Ascending aorta (tissue), 2 donors: ENCODE measurements at regions not wholly inside any gene's neighbourhood (a gene's known extent, or its start where the extent isn't known, plus 50 kb on each side); places are given as distances from the start of the nearest gene placed in this dataset.

Source experiments
- DNase-seq, 2 donors: peaks; one replicate each; pipeline ENCODE4 v3.0.0-alpha.2; 2019; ENCODE audit warnings: low spot score in 2 of 2
- H3K27ac ChIP-seq, 2 donors: fragments of 200-600 bp; sonication (generic); one replicate each; pipeline ENCODE4 v1.5.1; 2016 to 2017; ENCODE audit warnings: mild to moderate bottlenecking in 1 of 2
- H3K27me3 ChIP-seq: fragments of 200-600 bp; sonication (generic); one replicate; pipeline ENCODE4 v1.5.1; 2017
- H3K36me3 ChIP-seq, 2 donors: fragments of 200-600 bp; sonication (generic); one replicate each; pipeline ENCODE4 v1.5.1; 2016
- H3K4me1 ChIP-seq, 2 donors: fragments of 200-600 bp; sonication (generic); one replicate each; pipeline ENCODE4 v1.5.1; 2016 to 2017; ENCODE audit warnings: mild to moderate bottlenecking in 1 of 2
- H3K4me3 ChIP-seq, 2 donors: fragments of 200-600 bp; sonication (generic); one replicate each; pipeline ENCODE4 v1.5.1; 2016 to 2017; ENCODE audit warnings: mild to moderate bottlenecking in 1 of 2
- H3K9me3 ChIP-seq, 2 donors: fragments of 200-600 bp; sonication (generic); one replicate each; pipeline ENCODE4 v1.5.1; 2016
- CTCF ChIP-seq, 3 experiments: fragments of 200-600 bp in 2 of 3; fragments of 450-650 bp in 1 of 3; sonication (generic) in 2 of 3; IDR thresholded peaks; one replicate each; pipeline ENCODE4 v1.5.1; 2016 to 2019; ENCODE audit warnings: antibody characterized with exemption in 3 of 3, mild to moderate bottlenecking in 1 of 3, moderate library complexity in 1 of 3
- intact Hi-C: fragments of 100-400 bp; cut with DNase I; formaldehyde crosslinking; loops from one replicate; pipeline ENCODE4 v1.15.1; 2023

- H3K9me3 ChIP-seq = peaks cover 0 to under 1% of the 10 kb centered on the region in 2 donors
- no peaks in the 10 kb centered on the region for H3K27me3 ChIP-seq
- DNase-seq = no peak
- intact Hi-C loops = no loop called here
- H3K4me3 ChIP-seq = no peak overlapping the region
- no peak overlapping the region for H3K27ac ChIP-seq
- no peaks in the 10 kb centered on the region for H3K4me1 ChIP-seq
- no peak for TF ChIP-seq CTCF (IDR thresholded peaks at IDR 0.05)
- no peaks in the 10 kb centered on the region for H3K36me3 ChIP-seq
These were observed 114.8 kb upstream of the WAC start for GRCh38 chr10:28418069-28418468.

- Histone ChIP-seq H3K4me1 (no peaks in the 10 kb centered on the region), H3K27ac (no peak overlapping the region), H3K9me3 (no peaks in the 10 kb centered on the region), H3K36me3 (no peaks in the 10 kb centered on the region), H3K27me3 (no peaks in the 10 kb centered on the region), H3K4me3 (no peak overlapping the region)
- intact Hi-C loops = no loop called here
- no peak for TF ChIP-seq CTCF (IDR thresholded peaks at IDR 0.05)
- no peak for DNase-seq
These were observed 107.5 kb upstream of the WAC start for GRCh38 chr10:28425422-28425821.

- Histone ChIP-seq H3K4me1 (no peaks in the 10 kb centered on the region), H3K27ac (no peak overlapping the region), H3K36me3 (no peaks in the 10 kb centered on the region), H3K9me3 (no peaks in the 10 kb centered on the region), H3K4me3 (no peak overlapping the region), H3K27me3 (no peaks in the 10 kb centered on the region)
- no peak for DNase-seq
- TF ChIP-seq CTCF (IDR thresholded peaks at IDR 0.05) = no peak
- intact Hi-C loops = no loop called here
These were observed 106.3 kb upstream of the WAC start for GRCh38 chr10:28426392-28427159.

- no peak for TF ChIP-seq CTCF (IDR thresholded peaks at IDR 0.05)
These were observed 105.5 kb upstream of the WAC start for GRCh38 chr10:28427376-28427775.

GRCh38 chr10:28429045-28429444 is 103.9 kb upstream of the WAC start:
- no peak overlapping the region for H3K27ac ChIP-seq
- no peak for DNase-seq
- H3K4me1 ChIP-seq = peaks cover 0 to 3% of the 10 kb centered on the region in 2 donors
- no peaks in the 10 kb centered on the region for H3K9me3 ChIP-seq
- TF ChIP-seq CTCF (IDR thresholded peaks at IDR 0.05) = no peak
- no peak overlapping the region for H3K4me3 ChIP-seq
- H3K27me3 ChIP-seq = no peaks in the 10 kb centered on the region
- intact Hi-C loops = no loop called here
- no peaks in the 10 kb centered on the region for H3K36me3 ChIP-seq

More at GRCh38 chr10:28427376-28427775, 105.5 kb upstream of the WAC start:
- Histone ChIP-seq H3K27me3 (no peaks in the 10 kb centered on the region), H3K4me3 (no peak overlapping the region), H3K9me3 (no peaks in the 10 kb centered on the region), H3K36me3 (no peaks in the 10 kb centered on the region), H3K27ac (no peak overlapping the region), H3K4me1 (peaks cover 0 to 3% of the 10 kb centered on the region in 2 donors)
- intact Hi-C loops = no loop called here
- no peak for DNase-seq
